ENCODE measurements at regions not wholly inside any gene's neighbourhood (a gene's known extent, or its start where the extent isn't known, plus 50 kb on each side); places are given as distances from the start of the nearest gene placed in this dataset.

- TF ChIP-seq POLR2AphosphoS5 (IDR thresholded peaks at IDR 0.05; ENCODE audit: insufficient read depth in 1 of 2, low read depth in 1 of 2) (no peak), POLR2A (IDR thresholded peaks at IDR 0.05) (no peak), CTCF (IDR thresholded peaks at IDR 0.05) (no peak)
Observed at GRCh38 chr1:43008115-43009060, 49.7 kb upstream of the SLC2A1 start.

All from vagina (tissue), 2 donors.